Breast epithelium (tissue), 4 donors: ENCODE measurements at regions not wholly inside any gene's neighbourhood (a gene's known extent, or its start where the extent isn't known, plus 50 kb on each side); places are given as distances from the start of the nearest gene placed in this dataset.

Experiments used
- DNase-seq, 2 donors: peaks; one replicate each; pipeline ENCODE4 v3.0.0-alpha.2; 2019; ENCODE audit warnings: low spot score in 2 of 2
- H3K27ac ChIP-seq, 2 donors: fragments of 200-600 bp; sonication (generic) in 1 of 2; one replicate each; pipeline ENCODE4 v1.5.1; 2016 to 2019; ENCODE audit warnings: mild to moderate bottlenecking in 1 of 2
- H3K27me3 ChIP-seq, 2 donors: fragments of 200-600 bp; sonication (generic) in 1 of 2; one replicate each; pipeline versions ENCODE4 v1.5.1 to v1.6.0; 2017 to 2019; ENCODE audit warnings: control low read depth in 1 of 2, mild to moderate bottlenecking in 1 of 2
- H3K36me3 ChIP-seq: fragments of 200-600 bp; one replicate; pipeline ENCODE4 v1.5.1; 2019
- H3K4me1 ChIP-seq, 2 donors: fragments of 200-600 bp; sonication (generic); one replicate each; pipeline ENCODE4 v1.5.1; 2016 to 2019; ENCODE audit warnings: control low read depth in 1 of 2
- H3K4me3 ChIP-seq, 3 donors: fragments of 200-600 bp; sonication (generic); 1 replicate in 2 of 3; 2 replicates in 1 of 3; pipeline ENCODE4 v1.5.1; 2016 to 2019; ENCODE audit warnings: mild to moderate bottlenecking in 3 of 3, moderate library complexity in 2 of 3
- H3K9me3 ChIP-seq, 2 donors: fragments of 200-600 bp; sonication (generic) in 1 of 2; one replicate each; pipeline ENCODE4 v1.5.1; 2016 to 2019; ENCODE audit warnings: control low read depth in 1 of 2
- POLR2A ChIP-seq: fragments of 450-650 bp; IDR thresholded peaks from one replicate; pipeline ENCODE4 v1.6.1; 2016; ENCODE audit warnings: antibody characterized with exemption, mild to moderate bottlenecking, moderate library complexity
- POLR2AphosphoS5 ChIP-seq, 3 donors: sonication (generic); formaldehyde crosslinking; IDR thresholded peaks; one replicate each; pipeline ENCODE4 v1.6.1; 2017; ENCODE audit warnings: antibody characterized with exemption in 3 of 3
- intact Hi-C: fragments of 100-400 bp; cut with DNase I; formaldehyde crosslinking; loops from one replicate; pipeline ENCODE4 v1.15.1; 2023; ENCODE audit warnings: low total_unique reads
- TF ChIP-seq, protein P1 (sequence below), 3 donors: fragments of 450-650 bp; IDR thresholded peaks; one replicate each; pipeline ENCODE4 v1.5.1; 2016 to 2017; ENCODE audit warnings: antibody characterized with exemption in 3 of 3, mild to moderate bottlenecking in 3 of 3, moderate library complexity in 3 of 3

DNA sequence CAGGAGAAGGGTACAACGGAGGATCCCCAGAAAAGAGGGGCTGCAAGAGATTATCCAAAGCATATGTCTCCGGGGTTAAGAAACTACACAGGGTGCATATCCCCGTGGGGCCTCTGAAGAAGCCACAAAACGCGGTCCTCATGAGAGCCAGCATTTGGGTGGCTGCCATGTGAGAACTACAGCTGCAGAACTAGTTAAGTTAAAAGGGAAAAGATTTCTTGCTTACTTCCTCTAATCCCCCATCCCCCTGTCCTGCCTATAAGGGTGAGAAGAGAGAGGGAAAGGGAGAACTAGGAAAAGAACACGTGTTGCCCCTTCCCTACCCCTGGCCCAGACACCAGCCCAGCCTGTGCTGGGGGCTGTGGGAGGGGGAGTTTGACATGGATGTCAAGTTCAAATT is 70.4 kb upstream of the PCSK6 start:
- no peak overlapping the region for H3K27ac ChIP-seq
- no peak overlapping the region for H3K4me3 ChIP-seq
- H3K9me3 ChIP-seq, result peaks cover 0 to 4% of the 10 kb centered on the region in 2 donors
- TF ChIP-seq POLR2A (no peak), POLR2AphosphoS5 (IDR thresholded peaks at IDR 0.05) (no peak)
- TF ChIP-seq, protein P1, sequence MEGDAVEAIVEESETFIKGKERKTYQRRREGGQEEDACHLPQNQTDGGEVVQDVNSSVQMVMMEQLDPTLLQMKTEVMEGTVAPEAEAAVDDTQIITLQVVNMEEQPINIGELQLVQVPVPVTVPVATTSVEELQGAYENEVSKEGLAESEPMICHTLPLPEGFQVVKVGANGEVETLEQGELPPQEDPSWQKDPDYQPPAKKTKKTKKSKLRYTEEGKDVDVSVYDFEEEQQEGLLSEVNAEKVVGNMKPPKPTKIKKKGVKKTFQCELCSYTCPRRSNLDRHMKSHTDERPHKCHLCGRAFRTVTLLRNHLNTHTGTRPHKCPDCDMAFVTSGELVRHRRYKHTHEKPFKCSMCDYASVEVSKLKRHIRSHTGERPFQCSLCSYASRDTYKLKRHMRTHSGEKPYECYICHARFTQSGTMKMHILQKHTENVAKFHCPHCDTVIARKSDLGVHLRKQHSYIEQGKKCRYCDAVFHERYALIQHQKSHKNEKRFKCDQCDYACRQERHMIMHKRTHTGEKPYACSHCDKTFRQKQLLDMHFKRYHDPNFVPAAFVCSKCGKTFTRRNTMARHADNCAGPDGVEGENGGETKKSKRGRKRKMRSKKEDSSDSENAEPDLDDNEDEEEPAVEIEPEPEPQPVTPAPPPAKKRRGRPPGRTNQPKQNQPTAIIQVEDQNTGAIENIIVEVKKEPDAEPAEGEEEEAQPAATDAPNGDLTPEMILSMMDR (IDR thresholded peaks at IDR 0.05), result no peak
- intact Hi-C loops, result no loop called here
- H3K36me3 ChIP-seq, result no peaks in the 10 kb centered on the region
- peaks cover 0 to 20% of the 10 kb centered on the region in 2 donors for H3K27me3 ChIP-seq
- H3K4me1 ChIP-seq, result no peaks in the 10 kb centered on the region
- no peak for DNase-seq

DNA sequence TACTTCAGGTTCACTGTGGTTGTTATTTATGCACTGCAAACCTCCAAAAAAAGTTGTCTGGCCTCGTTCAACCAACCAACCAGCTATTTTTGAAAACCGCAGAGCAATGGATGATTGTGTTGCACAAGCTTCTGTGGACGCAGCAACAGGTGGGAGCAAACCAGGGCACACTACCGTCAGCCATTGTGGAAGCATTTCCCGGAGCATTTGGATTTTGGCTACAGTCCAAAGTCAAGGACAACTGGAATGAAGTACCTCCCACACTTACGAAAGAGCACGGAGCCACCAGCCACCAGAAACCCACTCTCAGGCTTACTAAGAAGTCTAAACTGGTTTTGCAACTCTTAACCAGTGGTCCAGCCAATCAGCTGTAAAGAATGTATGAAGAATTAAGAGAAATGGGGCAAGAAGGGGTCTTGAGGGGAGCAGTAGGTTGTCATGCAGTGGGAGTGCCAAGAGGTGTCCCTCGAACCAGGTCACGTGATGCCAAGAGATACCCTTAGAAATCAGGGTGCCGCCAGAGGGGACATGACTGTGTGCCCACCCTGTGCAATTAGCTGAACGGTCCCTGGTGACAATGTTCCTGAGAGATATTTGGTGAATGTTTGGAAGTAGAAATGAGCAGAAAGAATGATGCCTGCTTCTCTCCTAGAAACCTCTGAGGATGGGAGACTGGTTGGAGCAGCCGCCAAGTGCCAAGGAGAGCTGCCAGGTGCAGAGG is 68.9 kb upstream of the PCSK6 start:
- DNase-seq, result no peak
- Histone ChIP-seq H3K4me3 (no peak overlapping the region), H3K4me1 (no peaks in the 10 kb centered on the region), H3K9me3 (peaks cover 0 to 2% of the 10 kb centered on the region in 2 donors), H3K27ac (no peak overlapping the region), H3K27me3 (peaks cover 0 to 18% of the 10 kb centered on the region in 2 donors), H3K36me3 (no peaks in the 10 kb centered on the region)
- intact Hi-C loops, result no loop called here
- TF ChIP-seq POLR2AphosphoS5 (IDR thresholded peaks at IDR 0.05), result no peak

DNA sequence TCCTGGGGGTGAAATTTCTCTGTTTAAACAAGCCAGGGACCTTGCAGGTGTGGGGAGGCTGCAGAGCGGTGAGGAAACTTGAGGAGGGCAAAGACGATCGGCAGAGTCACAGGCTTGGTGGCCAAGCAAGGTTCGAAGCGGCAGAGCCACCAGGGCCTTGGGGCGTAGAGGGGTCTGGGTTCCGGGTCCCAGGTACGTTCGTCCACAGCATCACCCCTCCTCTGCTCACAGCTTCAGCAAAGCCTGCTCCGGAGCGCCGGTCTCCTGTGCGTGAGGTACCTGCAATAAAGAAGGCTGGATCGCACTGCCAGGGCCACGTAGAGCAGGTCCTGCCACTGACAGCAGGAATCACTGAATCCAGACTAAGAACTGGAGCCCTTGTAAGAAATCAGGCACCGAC is 66.8 kb upstream of the PCSK6 start:
- intact Hi-C loops, result no loop called here
- no peak overlapping the region for H3K27ac ChIP-seq
- TF ChIP-seq, protein P1 (IDR thresholded peaks at IDR 0.05), result no peak
- TF ChIP-seq POLR2AphosphoS5 (IDR thresholded peaks at IDR 0.05) (no peak), POLR2A (no peak)
- H3K9me3 ChIP-seq, result no peaks in the 10 kb centered on the region
- no peak for DNase-seq
- H3K4me3 ChIP-seq, result no peak overlapping the region
- H3K36me3 ChIP-seq, result no peaks in the 10 kb centered on the region
- H3K27me3 ChIP-seq, result peaks cover 0 to 30% of the 10 kb centered on the region in 2 donors
- H3K4me1 ChIP-seq, result no peaks in the 10 kb centered on the region

DNA sequence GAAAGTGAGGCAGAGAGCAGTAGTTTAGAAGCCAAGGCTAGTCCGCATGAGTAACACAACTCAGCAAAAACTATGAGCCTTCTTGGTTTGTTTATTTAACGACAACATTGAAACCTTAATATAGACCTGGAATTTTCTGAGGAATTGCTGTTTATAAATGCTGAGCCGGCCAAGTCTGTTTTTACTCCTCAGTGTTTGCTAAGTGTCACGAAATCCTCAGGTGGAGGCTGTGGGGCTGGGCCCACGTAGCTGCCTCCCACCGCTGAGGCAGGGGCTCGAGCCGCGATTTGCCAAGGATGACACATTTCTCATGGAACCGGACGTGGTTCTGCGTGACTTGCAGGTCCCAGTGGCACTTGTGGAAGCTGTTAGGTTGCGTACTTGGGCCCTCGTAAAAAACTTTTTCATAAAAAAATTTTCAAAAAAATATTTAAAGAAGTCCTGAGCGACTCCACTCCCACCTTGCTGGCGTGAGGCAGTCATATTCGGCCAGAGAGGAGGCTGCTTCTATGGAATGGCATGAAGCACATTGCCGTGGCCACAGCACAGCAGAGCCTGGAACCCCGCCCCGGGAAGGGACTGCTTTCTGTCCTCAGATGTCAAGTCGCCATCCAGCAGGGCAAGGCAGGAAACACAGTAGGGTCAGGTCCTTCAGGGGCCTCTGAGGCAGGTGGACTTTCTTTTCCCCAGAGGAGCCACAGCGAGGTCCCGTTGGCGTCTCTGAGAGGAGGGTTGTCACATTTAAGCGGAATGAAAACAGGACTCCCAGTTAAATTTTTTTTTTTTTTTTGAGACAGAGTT is 64.8 kb upstream of the PCSK6 start:
- Histone ChIP-seq H3K27ac (no peak overlapping the region), H3K9me3 (no peaks in the 10 kb centered on the region), H3K4me1 (no peaks in the 10 kb centered on the region), H3K27me3 (peaks cover 0 to 38% of the 10 kb centered on the region in 2 donors), H3K36me3 (no peaks in the 10 kb centered on the region), H3K4me3 (no peak overlapping the region)
- no peak for DNase-seq
- intact Hi-C loops, result no loop called here
- TF ChIP-seq POLR2A (no peak), POLR2AphosphoS5 (IDR thresholded peaks at IDR 0.05) (no peak)
- TF ChIP-seq, protein P1 (IDR thresholded peaks at IDR 0.05), result no peak

DNA sequence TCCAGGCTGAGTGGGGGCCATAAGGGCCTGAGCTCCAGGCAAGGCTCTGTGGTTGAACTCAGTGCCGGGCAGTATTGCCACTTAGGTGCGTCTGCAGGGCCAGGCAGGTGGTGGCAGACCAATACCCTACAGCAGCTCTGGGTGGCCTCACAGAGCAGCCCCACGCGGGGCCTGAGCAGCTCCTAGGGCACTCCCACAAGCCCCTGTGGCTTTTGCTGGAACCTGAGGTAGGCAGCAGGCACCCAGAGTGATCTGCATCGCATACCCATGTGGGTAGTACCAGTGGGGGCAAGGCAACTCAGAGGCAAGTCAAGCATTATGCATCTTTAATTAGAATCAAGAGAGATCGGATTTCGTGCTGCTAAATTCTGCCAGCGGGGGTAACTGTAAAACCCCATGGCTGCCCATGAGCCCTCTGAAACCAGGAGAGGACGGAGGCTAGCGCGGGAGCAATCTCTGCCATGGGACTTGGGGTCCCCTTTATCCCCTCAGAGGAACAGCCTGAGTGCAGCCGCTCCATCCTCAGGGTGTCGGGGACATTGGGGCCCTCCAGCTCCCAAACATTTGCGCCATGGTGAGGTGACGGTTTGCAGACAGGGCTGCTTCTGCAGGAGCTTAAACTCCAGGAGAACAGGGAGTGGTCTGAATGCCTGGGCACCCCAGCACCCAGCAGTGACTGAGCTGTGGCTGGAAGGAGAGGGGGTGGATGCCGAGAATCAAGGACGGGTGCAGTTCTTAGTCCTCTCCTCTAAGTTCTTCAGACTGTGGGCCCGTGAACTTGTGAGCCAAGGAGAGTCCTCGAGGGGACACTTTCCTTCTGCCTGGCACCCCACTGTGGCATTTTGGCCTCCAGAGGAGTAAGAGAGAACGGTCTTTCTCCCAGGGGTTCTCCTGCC is 62.4 kb upstream of the PCSK6 start:
- intact Hi-C loops, result no loop called here
- DNase-seq, result no peak
- no peaks in the 10 kb centered on the region for H3K4me1 ChIP-seq
- peaks cover 0 to 6% of the 10 kb centered on the region in 2 donors for H3K9me3 ChIP-seq
- TF ChIP-seq POLR2AphosphoS5 (IDR thresholded peaks at IDR 0.05) (no peak), POLR2A (no peak)
- TF ChIP-seq, protein P1 (IDR thresholded peaks at IDR 0.05), result no peak
- peaks cover 0 to 34% of the 10 kb centered on the region in 2 donors for H3K27me3 ChIP-seq
- H3K36me3 ChIP-seq, result no peaks in the 10 kb centered on the region
- H3K27ac ChIP-seq, result no peak overlapping the region
- H3K4me3 ChIP-seq, result no peak overlapping the region
